Activated CD4-positive, alpha-beta T cell treated with anti-CD3 and anti-CD28 coated beads, Interleukin-2, amount 50 U/mL, for 4 hours (primary cell): ENCODE measurements at regions not wholly inside any gene's neighbourhood (a gene's known extent, or its start where the extent isn't known, plus 50 kb on each side); places are given as distances from the start of the nearest gene placed in this dataset.
"Not testable (repeated sequence)": the region's sequence is repeated elsewhere in the genome, so short reads cannot be mapped to it uniquely, and the experiment has no call there.

Source experiments
- DNase-seq, 2 experiments: peaks; one replicate each; pipeline ENCODE4 v3.0.0-alpha.2; 2020

DNA sequence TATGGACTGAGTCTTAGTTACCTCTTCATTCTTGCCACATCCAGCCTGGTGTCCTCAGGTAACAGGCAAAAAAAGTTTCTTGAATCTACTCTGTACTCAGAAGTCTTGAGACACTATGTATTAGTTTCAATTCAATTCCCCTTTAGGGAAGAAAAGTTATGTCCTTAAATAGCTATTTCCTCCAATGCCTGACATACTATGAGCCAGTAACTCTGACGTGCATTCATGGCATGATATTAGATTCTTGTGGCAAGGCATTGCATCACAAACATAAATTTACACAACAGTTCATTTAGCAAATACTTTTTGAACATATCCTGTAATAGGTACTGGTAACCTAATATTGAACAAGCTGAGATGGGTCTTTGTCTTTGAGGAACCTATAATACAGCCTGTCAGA is 109.3 kb upstream of the FOXB1 start:
- no peak for DNase-seq

GRCh38 chr15:59892985-59893384 is 111.1 kb upstream of the FOXB1 start:
- no peak for DNase-seq

DNA sequence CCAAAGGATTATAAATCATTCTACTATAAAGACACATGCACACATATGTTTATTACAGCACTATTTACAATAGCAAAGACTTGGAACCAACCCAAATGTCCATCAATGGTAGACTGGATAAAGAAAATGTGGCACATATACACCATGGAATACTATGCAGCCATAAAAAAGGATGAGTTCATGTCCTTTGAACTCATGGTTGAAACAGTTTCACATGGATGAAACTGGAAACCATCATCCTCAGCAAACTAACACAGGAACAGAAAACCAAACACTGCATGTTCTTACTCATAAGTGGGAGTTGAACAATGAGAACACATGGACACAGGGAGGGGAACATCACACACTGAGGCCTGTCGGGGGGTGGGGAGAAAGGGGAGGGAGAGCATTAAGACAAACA is 116.2 kb upstream of the FOXB1 start:
- not testable (repeated sequence) for DNase-seq

DNA sequence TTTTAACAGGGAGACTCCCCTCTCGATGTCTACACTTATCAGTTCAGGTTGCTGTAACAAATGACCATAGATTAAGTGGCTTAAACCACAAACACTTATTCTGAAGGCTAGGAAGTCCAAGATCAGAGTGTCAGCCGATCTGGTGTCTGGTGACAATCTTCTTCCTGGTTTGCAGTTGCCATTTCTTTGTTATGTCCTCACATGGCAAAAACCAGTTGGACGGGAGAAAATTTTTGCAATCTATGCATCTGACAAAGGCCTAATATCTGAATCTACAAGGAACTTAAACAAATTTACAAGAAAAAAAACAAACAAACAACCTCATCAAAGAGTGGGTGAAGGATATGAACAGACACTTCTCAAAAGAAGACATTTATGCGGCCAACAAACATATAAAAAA is 116.9 kb upstream of the FOXB1 start:
- no peak for DNase-seq

DNA sequence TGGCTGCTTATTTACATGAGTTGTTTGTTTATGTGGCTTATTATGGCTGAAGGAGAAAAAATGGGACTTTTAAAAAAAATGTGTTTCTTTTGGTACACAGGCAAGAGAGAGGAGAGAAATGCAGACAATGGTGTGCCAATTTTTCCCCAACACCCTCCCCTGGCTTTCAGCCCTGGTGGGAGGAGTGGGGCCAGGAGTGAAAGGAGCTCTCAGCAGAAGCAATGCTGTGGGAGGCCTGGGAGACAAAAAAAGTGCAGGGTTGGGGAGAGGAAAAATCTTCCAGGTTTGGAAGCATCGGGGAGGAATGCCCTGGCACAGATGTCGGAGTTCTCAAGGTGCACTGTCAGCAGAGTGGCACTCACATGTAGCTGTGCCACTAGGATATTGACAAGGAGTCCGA is 117.7 kb upstream of the FOXB1 start:
- DNase-seq = no peak

DNA sequence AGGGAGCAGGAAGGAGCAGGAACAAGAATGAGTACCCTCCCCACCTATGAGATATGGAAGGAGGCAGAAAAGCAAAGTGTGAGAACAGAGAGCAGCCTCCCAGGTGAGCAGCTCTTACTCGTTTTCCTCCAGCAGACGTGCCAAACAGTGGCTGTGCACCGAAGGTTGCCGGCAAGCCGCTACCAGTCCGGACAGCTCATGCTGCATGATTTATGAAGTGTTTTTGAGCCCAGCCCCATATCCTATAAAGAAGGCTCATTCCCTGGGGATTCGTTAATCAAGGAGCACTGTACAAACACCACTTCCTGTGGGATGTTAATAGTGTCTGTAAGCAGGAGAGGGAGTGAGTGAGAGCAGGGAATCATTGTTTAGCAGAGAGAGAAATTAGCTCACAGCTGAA is 118.3 kb upstream of the FOXB1 start:
- DNase-seq = no peak

GRCh38 chr15:59879506-59880265 is 124.4 kb upstream of the FOXB1 start:
- DNase-seq = no peak

- DNase-seq = no peak
Measured at GRCh38 chr15:59876140-59876539, 128.0 kb upstream of the FOXB1 start.

GRCh38 chr15:59873644-59874272 is 130.4 kb upstream of the FOXB1 start:
- DNase-seq = no peak

DNA sequence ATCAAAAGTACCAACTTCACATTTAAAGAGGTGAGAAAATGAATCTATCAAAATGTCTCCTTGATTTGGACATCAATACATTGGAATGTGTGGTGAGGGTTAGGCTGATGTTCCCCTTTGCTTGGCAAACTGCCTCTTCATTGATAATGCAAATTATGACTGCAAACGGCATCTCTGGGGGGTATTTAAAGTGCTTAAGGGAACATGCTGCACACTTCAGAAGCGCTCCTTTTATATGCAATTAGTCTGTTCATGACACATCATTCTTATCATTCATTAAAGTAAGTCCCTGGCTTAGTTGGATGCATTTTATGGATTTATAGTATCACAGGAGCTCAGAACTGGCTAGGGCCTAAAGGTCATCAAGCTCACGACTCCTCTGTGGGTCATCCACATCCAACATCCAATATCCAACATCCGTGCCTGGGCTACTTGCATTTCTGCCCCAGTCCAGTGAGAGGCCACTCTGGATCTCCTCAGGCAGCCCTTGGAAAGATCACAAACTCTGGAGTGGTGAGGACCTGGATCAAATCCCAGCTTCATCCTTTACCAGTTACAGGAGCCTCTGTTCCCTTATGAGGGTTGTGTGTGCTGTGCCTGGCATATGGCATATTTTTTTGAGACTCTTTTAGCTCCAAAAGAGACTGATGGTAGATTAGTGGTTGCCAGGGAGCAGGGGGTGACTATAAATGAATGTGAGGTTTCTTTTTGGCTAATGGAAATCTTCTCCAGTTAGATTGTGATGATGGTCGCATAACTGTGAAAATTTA is 136.8 kb upstream of the FOXB1 start:
- DNase-seq = no peak

GRCh38 chr15:59866642-59867041 is 137.5 kb upstream of the FOXB1 start:
- no peak for DNase-seq

- DNase-seq = no peak
Measured at GRCh38 chr15:59862191-59863155, 141.6 kb upstream of the FOXB1 start.

DNA sequence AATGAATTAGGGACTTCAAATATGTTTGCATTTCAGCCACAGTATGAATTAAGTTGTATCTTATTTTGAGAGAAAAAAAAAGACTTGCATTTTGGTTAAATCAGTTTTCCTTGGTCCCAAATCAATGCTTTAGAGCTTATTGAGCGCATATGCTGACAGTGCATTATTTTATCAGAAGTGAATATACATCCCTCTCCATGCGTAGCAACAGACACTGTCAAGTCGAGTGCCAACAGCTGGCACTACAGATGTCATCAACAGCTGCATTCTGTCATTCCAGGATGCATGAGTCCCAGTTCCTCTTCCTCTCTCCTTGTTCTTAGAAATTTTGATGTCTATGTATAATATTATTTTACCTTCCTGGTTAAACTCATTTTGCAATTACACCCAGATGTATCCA is 156.1 kb upstream of the FOXB1 start:
- no peak for DNase-seq

- no peak for DNase-seq
Measured at GRCh38 chr15:59845942-59846499, 156.9 kb upstream of the BNIP2 start.

GRCh38 chr15:59843609-59844008 is 154.5 kb upstream of the BNIP2 start:
- no peak for DNase-seq

DNA sequence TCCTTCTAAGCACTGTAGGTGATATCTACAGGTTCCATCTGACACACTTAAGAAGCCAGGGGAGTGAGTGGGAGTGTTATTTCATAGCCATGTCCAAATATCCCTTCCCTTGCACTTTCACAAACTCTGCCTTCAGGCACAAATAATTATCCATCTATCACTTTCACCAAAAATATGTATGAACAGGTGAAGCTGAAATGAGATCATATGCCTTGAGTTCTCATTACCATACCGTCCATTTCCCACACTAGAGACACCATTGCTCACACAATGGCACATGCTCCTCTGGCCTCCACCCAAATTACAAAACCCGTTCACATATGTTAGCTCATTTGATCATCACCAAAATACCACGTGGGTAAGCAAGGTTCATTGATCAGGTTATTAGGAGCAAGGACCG is 151.9 kb upstream of the BNIP2 start:
- no peak for DNase-seq

DNA sequence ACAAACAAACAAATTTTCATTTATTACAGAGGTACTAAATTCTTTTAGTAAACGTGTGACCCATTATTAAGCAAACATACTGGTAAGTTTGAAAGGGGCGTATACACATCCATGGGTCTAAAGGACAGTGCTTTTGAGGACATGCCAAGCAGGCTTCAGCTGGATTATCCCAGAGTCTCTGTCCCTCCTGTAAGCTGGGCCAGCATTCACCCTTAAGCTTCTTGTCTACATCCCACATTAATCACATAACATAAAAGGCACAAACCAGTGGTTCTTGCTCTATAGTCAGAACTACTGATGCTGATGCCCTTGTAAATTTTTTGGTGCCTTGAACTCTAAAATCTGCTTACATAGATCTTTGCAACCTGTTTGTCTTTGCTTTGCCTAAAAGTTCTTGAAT is 150.8 kb upstream of the BNIP2 start:
- no peak for DNase-seq

GRCh38 chr15:59838900-59839299 is 149.8 kb upstream of the BNIP2 start:
- DNase-seq = no peak

DNA sequence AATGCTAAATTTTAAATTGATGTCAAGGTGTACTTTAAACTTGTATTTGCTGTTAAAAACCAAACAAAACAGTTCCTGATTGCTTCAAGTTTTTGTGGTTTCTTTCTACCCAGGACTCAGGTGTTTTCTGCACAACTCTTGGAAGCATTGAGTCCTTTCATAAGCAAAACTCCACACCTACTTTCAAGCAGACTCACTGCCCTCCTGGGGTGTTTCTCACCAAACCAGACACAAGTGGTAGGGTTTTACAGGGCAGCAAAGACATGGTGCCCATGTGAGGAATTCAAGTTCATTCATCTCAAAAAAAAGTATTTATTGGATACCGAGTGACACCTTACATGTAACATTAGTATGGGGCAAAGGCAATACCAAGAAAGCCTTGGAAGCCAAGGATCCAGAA is 146.7 kb upstream of the BNIP2 start:
- no peak for DNase-seq

DNA sequence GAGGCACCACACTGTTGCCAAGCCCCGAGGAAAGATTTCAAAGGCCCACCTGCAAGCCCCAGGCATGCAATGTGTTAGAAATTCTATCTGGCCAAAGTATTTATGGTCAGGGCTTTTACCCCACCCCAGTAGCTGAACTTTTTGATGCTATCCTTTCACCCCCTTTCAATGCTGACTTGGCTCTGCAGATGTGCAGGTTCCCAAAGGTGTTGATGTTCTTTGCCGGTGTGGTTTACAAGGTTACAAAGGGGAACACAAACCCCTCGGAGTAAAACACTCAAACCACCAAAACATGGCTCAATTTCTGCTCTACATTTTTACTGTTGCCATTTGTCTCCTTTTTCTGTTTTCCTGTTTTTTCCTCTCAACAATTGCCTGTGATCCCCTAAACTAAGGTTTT is 145.4 kb upstream of the BNIP2 start:
- no peak for DNase-seq

- no peak for DNase-seq
Measured at GRCh38 chr15:59833366-59833765, 144.2 kb upstream of the BNIP2 start.

GRCh38 chr15:59830873-59831272 is 141.8 kb upstream of the BNIP2 start:
- DNase-seq = no peak

DNA sequence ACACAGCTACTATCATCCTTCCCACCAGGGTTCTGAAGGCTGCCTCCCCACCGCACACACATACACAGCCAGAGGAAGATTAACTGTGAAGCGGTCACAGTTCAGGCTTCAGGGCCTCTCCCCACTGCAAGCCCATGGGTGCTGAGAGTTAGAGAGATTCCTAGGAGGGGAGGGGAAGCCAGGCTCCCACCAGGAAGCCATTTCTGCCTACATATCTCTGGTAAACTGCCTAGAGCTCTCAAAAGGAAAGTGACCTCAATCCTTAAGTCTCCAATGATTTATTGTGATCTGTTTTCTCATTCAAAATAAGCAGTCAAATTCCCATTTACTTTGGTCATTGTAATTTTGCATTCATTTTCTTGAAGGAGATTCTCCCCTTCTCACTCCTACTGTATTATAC is 141.0 kb upstream of the BNIP2 start:
- DNase-seq = no peak
